Right lobe of liver (tissue), 4 donors: ENCODE measurements at regions not wholly inside any gene's neighbourhood (a gene's known extent, or its start where the extent isn't known, plus 50 kb on each side); places are given as distances from the start of the nearest gene placed in this dataset.

Experiments used
- POLR2A ChIP-seq: fragments of 450-650 bp; IDR thresholded peaks from one replicate; pipeline ENCODE4 v1.6.1; 2017; ENCODE audit warnings: antibody characterized with exemption, mild to moderate bottlenecking
- TF ChIP-seq, protein P1 (sequence below), 4 donors: fragments of 200-600 bp in 3 of 4; fragments of 450-650 bp in 1 of 4; IDR thresholded peaks; one replicate each; pipeline versions ENCODE4 v1.5.1 to v1.8.0; 2016 to 2022; ENCODE audit warnings: antibody characterized with exemption in 4 of 4, mild to moderate bottlenecking in 2 of 4
- donor health status: DM: no; HTN: no; CAD: no.
- donor health status: DM: no; HTN: no; CAD: no.
- donor health status: DM: no; HTN: yes; CAD: no.

DNA sequence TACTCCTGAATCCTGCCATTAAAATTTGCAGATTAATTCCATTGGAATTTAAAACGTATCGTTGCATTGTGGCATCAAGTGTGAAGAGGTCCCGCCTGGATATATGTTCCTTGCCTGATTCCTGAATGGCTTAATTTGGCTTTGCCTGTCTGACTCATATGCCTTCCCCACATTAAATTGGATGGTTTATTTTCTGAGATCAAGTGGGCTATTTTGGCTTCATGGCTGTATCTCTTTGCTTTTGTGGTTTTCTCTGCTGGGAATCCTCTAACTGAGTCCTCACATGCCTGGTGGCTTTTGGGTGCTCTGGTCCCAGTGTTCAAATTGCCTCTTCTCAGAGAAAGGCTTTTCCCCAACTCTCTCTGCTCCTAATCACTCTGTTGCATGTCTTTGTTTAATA is 127.9 kb upstream of the DYRK2 start:
- TF ChIP-seq, protein P1, sequence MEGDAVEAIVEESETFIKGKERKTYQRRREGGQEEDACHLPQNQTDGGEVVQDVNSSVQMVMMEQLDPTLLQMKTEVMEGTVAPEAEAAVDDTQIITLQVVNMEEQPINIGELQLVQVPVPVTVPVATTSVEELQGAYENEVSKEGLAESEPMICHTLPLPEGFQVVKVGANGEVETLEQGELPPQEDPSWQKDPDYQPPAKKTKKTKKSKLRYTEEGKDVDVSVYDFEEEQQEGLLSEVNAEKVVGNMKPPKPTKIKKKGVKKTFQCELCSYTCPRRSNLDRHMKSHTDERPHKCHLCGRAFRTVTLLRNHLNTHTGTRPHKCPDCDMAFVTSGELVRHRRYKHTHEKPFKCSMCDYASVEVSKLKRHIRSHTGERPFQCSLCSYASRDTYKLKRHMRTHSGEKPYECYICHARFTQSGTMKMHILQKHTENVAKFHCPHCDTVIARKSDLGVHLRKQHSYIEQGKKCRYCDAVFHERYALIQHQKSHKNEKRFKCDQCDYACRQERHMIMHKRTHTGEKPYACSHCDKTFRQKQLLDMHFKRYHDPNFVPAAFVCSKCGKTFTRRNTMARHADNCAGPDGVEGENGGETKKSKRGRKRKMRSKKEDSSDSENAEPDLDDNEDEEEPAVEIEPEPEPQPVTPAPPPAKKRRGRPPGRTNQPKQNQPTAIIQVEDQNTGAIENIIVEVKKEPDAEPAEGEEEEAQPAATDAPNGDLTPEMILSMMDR (IDR thresholded peaks at IDR 0.05): no peak
- TF ChIP-seq POLR2A: no peak
